Activated CD4-positive, alpha-beta T cell treated with anti-CD3 and anti-CD28 coated beads, Interleukin-2, amount 50 U/mL, for 48 hours (primary cell): ENCODE measurements at regions not wholly inside any gene's neighbourhood (a gene's known extent, or its start where the extent isn't known, plus 50 kb on each side); places are given as distances from the start of the nearest gene placed in this dataset.

ENCODE experiments used
- DNase-seq, 2 experiments: peaks; one replicate each; pipeline ENCODE4 v3.0.0-alpha.2; 2020

DNA sequence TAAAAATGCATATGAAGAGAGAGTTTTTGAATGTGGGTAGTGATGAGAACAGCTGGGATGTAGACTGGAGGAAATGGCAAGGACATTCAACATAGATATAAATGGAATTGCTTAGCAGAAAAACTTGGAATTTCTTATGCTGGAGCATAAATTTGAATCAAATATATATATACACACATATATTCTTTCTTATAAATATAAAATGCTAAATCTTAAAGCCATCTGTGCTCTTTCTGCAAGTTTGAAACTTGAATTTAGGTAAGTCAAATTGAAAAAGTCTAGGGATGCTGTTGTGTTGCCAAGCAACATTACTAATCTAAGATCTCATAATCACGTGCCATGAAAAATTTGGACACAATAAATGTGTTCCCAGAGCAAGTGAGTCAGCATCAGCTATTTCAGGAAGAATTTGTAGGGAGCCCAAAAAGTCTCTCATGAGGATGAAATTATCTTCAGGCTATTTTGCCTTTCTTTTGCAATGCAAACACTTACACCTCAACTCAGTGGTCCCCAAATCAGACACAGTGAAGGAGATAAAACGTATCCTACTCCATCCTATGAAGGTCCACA lies 58.4 kb upstream of the ALDH1A1 start:
- DNase-seq, result no peak

DNA sequence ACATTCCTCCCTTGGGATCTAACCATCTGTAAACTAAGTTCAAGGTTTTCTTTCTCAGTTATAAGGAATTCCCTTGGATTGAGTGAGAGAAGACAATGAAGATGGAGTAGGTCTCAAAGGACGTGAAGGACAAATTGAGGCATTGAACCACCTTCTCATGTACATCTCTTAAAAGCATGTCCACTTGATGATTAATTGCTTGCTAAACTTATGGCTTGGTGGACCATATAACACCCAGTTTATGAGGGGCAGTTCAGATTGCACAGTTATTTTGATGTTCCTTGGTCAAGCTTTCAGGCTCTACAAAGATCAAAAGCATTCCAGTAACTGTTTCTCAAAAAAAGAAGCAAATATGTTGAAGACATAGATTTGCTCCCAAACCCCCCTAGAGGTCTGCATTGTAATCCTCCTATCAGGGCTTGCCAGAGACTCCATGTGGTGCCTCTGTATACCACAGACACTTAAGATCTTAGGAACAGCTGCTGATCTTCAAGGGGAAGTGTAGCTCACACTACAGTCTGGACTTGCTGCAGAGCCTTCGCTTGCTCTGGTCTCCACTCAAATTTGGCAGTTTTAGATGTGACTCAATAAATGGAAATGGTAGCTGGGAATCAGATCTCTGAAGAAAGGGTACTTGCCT lies 56.9 kb upstream of the ALDH1A1 start:
- DNase-seq, result no peak

DNA sequence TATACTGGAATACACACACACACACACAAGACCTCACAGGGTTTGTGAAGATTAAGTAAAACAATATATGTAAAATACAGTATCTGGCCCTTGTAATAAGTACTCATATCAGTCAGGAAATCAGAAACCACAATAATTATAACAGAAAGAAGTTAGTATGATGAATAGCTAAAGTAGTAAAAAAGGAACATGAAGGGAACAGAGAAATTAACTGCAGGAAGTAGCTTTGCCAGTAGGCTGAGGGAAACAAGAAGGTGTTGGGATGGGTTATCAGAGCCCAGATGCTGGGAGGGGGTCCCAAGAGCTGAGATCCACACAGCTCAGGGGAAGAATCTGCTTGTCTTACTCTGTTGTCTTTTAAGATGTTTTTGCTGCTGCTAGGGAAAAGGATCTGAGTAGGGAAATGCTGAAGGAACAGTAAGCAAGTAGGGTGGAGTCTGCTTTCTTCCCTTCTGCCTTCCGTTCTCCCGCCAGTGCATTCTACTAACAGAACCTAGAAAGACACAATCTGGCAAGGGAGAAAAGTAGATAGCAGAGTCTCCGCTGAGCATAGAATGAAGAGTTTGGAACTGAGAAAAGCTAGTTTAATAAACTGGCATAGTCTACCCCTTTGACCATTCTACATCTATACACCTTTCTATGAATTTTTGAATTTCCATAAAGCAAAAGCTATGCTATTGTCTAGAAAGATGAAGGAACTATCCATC lies 55.3 kb upstream of the ALDH1A1 start:
- no peak for DNase-seq

DNA sequence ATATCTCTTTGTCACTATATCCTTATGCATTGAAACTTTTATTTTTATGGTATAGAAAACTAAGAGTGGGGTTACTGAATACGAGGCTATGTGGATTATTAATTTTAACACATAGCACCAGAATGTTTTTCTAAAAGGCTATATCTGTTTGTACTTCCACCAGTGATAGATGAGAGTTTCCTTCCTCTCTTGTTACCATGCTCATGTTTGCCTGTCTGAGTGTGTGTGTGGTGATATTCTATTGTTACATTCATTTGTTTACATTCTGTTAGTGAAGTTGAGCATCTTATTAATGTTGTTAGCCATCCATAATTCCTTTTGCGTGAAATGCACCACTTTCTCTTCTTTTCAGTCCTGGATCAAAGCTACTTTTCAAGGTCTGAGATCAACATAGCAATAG lies 54.1 kb upstream of the ALDH1A1 start:
- DNase-seq, result no peak
